AG10803 (cell line): ENCODE measurements at regions not wholly inside any gene's neighbourhood (a gene's known extent, or its start where the extent isn't known, plus 50 kb on each side); places are given as distances from the start of the nearest gene placed in this dataset.
"Not testable (repeated sequence)": the region's sequence is repeated elsewhere in the genome, so short reads cannot be mapped to it uniquely, and the experiment has no call there.

ENCODE experiments used
- DNase-seq: peaks from one replicate; pipeline ENCODE4 v3.0.0; 2010; ENCODE audit warnings: low read depth
- H3K4me3 ChIP-seq: 2 replicates; pipeline ENCODE4 v1.5.1; 2011; ENCODE audit warnings: mild to moderate bottlenecking, low read length, control low read depth
- CTCF ChIP-seq: conservative IDR thresholded peaks from 2 replicates; pipeline ENCODE4 v1.5.1; 2011; ENCODE audit warnings: mild to moderate bottlenecking, low read length, control low read depth, inconsistent platforms

DNA sequence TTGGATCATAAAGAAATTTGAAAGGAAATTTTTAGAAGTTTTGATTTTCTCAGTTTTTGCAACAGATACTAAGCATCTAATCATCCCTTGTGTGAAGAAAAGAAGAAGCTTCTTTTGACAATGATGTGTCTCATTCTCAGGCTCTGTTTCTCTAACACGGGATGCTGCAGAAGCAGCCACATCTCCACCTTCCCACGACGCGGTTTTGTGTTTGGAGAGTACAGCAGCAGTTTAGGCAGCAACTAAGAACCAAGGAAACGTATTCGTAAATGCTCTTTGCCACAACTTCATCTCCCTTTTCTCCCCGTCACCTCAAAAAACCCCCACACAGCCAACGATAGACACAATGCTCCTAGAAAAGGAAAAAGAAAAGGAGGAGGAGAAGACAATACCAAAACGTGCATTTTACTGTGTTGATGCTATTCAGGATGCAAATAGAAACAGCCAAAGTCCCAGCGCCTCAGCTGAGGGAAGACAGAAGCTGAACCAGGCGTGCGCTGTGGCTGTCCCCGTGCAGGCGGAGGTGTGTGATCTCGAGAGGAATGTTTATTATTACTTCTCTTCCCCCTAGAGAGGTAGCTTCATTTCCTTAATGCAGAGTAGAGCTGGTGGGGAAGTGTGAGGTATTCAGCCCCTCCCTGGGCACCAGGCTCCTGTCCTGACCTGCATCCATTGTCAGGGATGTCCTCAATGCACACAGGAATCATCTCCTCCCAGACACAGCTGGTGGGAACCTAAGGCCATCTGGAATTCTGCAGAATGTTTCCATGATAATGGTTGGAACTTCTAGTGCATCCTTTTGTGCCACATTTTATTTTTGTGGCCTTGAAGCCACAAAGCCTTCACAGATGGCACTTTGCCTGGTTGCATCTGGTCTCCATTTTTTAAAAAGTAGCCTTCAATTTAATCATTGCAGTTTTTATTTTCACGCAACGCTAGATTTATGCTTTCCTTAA is 174.6 kb upstream of the KLF6 start:
- no peak for TF ChIP-seq CTCF

DNA sequence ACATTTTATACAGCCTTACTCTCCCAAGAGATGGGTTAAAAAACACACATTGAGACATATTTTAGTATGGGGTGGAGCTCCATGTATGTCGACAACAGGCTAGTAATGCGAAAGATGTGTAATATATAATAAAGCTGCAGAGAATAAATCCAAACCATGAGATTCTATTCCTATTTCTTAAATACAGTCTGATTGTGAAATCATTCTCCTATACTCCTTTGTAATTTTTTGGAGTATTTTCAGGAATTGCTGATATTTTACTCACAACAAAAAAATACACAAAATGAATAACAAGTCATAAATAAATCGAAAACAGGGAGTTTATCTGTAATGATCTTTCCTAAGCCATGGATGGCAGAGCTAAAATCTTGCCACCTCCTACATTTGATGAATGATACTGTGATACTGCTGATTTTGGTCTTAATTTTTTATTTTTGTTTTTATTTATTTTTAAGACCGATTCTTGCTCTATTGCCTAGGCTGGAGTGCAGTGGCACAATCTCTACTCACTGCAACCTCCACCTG is 173.5 kb upstream of the KLF6 start:
- no peak for TF ChIP-seq CTCF
- no peak for DNase-seq
- H3K4me3 ChIP-seq: no peak overlapping the region

More for the DNA sequence above, 174.6 kb upstream of the KLF6 start:
- H3K4me3 ChIP-seq: no peak overlapping the region
- no peak for DNase-seq

DNA sequence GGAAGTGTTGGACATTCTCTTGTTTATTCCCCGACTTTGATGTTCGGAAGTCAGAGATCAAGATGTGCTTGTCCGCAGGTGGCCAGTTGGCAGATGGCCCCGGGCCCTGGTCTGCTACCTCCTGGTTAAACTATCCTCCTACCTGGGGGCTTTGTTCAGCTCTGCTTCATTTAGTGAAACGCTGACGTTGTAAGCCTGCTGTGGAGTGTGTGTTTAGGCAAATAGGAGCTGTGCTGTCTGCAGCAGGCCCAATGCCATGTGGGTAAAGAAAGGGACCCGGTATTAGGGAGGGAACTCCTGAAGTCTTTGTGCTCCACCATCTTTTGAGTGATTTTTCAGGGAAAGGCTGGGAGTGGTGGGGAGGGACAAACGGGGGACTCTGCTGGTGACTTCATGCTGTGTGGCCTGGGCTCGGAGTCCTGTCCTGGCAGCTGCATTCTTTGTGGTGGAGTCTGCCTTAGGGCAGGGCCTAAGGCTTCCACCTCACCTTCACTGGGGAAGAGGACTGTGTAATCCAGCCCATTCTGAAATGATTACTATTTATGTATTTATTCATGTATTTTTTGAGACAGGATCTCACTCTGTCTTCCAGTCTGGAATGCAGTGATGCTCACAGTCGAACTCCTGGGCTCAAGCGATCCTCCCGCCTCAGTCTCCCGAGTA is 171.1 kb upstream of the KLF6 start:
- no peak overlapping the region for H3K4me3 ChIP-seq
- TF ChIP-seq CTCF: no peak
- DNase-seq: no peak

- DNase-seq: no peak
- no peak for TF ChIP-seq CTCF
- H3K4me3 ChIP-seq: no peak overlapping the region
Measured at GRCh38 chr10:3955493-3955892, 170.5 kb upstream of the KLF6 start.

- DNase-seq: no peak
- no peak for TF ChIP-seq CTCF
- H3K4me3 ChIP-seq: no peak overlapping the region
Measured at GRCh38 chr10:3954615-3955014, 169.6 kb upstream of the KLF6 start.

GRCh38 chr10:3954007-3954406 is 169.0 kb upstream of the KLF6 start:
- not testable (repeated sequence) for H3K4me3 ChIP-seq

GRCh38 chr10:3951993-3952392 is 167.0 kb upstream of the KLF6 start:
- DNase-seq: no peak
- TF ChIP-seq CTCF: no peak

More at GRCh38 chr10:3954007-3954406, 169.0 kb upstream of the KLF6 start:
- DNase-seq: not testable (repeated sequence)

More at GRCh38 chr10:3951993-3952392, 167.0 kb upstream of the KLF6 start:
- no peak overlapping the region for H3K4me3 ChIP-seq
